ENCODE measurements at regions not wholly inside any gene's neighbourhood (a gene's known extent, or its start where the extent isn't known, plus 50 kb on each side); places are given as distances from the start of the nearest gene placed in this dataset.

DNA sequence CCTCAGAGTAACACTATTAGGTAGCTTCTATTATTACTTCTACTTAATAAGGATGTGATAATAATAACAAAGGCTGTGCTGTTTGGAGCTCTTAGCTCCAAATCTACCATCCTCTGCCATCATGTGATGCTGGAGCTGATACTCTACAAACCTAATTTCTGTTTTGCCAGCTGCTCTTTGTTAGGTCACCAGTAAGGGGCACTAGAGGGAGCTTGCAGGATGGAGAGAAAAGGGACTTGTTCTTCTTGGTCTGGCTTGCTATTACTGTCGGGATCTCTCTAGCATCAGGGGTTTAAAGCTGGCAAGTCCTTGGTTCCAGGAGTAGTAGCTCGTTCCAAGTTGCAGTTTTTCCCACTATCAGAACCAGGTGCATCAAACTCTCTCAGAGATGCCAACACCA, 194.9 kb upstream of the KBTBD8 start:
- no peak for DNase-seq (ENCODE audit: low read depth, low spot score)

DNA sequence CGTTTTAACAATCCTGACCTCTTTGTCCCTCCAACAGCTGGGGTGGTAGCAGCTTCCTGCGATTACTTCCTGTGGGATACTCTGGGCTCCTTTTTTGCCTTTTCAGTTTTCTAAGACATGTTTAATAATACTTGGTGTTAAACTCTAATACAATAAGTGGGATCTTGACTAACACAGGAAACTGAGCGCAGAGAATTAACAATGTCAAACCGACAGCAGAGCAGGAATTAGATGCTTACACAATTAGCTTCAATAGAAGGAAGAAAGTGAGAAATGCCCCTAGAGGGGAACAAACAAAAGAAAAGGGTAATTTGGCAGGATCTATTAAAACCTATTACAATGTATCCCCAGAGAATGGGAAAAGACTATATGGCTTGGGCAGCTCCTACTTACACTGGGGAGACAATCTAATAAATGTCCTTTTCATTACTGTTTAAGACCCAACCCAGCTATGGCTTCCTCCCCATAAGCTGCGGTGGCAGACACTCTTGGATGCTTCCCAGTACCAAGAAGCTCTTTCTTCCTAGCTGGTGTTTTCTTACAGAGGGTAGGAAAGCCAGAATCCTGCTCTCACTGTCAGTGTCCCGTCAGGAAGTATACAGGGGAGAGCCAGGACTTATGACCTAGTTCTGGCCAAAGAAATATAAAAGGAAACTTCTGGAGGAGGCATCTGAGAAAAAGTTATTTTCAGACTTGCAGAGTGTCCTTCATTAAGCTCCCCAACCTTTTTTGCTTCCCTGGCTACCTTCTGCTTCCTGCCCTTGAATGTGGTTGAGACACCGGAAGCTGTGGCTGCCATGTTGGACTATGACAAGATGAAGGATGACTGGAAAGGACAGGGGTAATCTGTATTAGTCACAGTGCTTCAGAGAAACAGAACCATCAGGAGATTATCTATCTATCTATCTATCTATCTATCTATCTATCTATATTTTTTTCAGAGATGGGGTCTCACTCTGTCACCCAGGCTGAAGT, 194.1 kb upstream of the KBTBD8 start:
- DNase-seq (ENCODE audit: low read depth, low spot score) = no peak

DNA sequence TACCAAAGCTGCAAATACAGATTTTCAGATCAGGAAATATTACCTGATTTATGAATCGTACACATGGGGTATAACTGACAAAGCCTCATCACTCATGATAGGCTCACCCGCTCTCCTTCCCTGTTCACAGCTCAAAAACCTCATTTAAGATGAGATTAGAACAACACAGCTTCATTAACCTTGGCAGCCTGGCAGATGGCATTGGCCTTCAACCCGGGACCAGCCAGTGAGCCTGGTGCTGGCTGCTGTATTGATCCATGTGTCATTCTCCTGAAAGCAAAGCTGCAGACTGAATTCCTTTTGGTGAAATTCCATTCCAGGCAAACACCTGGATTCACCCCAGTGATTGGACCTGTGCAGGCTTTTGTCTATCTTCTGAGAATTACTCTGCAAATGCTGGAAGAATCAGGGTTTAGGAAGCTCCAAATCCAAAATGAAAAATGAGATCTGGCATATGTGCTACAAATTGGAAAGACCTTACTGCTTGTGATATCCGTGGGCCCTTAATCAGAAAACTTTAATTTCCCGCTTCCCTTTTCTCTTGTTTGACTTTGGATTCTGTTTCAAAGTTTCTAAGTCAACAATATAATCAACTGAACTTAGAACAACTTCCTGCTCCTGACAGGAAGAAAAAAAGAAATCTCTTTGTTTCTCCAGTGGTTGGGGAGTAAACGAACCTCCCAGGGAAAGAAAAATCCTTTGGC, 189.1 kb upstream of the KBTBD8 start:
- DNase-seq (ENCODE audit: low read depth, low spot score) = no peak

DNA sequence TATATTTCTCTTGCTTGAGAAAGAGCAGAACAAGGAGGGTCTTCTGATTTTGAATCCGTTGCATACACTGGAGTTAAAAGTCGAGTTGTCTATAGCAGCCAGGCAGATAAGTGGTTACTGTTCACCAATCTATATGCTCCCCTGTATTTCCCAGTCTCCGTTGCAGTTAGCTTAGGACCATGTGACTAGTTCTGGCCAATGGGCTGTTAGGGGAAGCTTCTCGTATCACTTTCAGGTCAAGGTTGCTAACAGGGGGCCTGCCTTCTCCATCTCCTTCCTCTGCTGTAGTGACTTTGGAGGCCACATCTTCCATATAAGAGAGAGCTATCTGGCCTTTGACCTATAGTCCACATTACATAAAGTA, 188.5 kb upstream of the KBTBD8 start:
- no peak for DNase-seq (ENCODE audit: low read depth, low spot score)

DNA sequence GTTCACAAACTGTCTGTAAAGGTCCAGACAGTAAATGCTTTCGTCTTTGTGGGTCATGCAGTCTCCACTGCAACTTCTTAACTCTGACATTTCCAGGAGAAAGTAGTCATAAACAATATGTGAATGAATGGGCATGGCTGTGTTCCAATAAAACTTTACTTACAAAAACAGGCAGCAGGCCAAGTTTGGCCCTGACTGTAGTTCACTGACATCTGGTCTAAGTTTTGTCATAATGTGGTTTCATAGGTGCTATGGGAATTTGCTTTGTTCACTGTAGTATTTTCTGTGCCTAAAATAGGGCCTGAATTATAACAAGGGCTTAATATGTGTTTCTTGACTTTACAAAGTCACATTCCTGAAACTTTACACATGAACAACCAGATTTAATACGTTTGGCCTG, 186.0 kb upstream of the KBTBD8 start:
- DNase-seq (ENCODE audit: low read depth, low spot score) = no peak

DNA sequence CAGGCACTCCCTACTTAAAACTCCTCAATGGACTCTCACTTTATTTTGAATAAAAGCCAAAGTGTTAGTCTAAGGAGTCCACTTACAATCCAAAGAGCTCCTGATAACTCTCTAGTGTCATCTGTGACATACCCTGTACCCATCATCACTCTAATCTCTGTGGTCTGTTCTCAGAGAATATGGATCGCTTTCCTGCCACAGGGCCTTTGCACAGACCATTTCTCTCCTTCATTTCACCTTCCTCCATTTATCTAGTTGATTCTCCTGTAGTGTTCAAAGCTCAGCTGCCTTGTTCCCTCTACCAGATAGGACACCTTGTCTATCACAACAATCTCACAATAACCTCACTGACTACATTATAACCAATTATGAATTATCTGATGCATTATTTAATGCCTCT, 185.4 kb upstream of the KBTBD8 start:
- no peak for DNase-seq (ENCODE audit: low read depth, low spot score)

DNA sequence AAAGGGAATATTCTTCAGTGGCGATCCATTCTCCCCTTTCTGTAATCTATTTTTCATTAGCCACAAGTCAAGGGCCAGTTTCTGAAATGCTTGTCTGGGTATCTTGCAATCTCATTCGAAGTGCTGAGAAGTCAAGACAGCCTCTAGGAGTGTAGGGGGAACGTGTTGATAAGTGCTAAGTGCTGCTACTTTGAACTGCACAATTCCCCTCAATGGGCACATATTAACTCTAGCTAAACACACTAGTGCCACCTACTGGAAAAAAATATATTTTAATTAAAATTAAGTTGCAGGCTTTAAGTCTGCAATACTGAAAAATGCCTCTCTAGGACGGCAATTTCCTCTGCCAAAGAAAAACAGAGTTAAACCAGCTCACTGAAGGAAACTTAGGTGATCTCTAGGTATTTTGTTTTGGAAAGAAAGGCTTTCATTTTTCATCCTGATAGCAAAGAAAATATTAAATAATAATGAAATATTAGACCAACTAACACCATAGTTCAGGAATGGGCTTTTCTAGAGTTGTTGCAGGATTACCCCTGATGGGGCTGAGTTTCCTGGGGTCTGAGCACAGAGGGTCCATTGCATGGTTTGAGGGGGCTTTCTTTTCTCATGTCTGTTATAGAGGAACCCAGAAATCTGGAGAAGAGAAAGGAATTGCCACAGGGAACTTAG, 181.9 kb upstream of the KBTBD8 start:
- no peak for DNase-seq (ENCODE audit: low read depth, low spot score)

DNA sequence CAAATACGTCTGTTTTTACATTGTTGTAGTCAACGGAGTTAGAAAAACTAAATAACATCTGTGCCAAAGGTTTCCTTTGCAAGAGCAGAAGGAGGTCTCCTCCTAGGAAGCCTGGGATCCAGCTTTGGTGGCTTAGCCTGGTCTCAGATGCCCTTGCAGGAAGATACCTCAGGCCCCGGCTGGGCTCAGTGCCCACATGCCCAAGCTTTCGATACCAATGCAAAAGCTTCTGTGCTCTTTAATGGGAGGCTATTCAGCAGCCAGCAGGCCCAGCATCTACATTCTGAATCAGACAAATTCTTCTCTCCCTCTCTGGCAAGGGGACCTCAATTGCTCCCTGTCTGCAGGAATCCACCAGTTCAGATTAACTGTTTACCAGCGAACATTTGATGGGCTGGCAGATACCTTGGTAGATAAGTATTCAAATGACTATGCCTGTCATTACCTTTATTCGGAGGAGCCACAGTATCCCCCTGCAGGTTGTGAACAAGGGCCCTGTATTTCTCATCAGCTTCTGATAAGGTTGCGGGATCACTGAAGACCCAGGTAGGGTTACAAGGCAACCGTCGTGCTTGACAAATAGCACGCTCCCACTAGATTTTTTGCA, 180.1 kb upstream of the KBTBD8 start:
- DNase-seq (ENCODE audit: low read depth, low spot score) = no peak

DNA sequence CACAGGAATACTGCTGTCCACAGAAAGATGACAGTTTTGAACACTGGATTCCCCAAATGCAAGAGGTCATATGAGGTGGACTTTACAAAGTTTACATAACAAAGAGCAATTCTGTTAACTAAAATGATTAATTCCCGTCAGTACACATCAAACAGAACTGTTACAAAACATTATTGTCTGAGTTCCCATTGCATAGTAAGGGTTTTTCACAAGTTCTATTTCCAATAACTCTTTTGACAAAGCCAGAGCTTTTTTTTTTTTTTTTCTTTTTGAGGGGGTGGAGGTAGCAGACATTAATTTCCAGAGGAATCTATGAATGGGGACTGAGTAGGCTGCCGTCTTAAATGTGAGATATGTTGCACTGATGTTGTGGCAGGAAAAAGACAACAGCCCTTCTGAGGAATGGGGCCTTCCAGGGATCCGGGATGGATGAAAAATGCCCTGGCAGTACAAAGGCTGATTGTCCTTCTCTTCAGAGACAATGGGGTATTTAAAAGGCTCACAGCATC, 178.1 kb upstream of the KBTBD8 start:
- no peak for DNase-seq (ENCODE audit: low read depth, low spot score)

DNA sequence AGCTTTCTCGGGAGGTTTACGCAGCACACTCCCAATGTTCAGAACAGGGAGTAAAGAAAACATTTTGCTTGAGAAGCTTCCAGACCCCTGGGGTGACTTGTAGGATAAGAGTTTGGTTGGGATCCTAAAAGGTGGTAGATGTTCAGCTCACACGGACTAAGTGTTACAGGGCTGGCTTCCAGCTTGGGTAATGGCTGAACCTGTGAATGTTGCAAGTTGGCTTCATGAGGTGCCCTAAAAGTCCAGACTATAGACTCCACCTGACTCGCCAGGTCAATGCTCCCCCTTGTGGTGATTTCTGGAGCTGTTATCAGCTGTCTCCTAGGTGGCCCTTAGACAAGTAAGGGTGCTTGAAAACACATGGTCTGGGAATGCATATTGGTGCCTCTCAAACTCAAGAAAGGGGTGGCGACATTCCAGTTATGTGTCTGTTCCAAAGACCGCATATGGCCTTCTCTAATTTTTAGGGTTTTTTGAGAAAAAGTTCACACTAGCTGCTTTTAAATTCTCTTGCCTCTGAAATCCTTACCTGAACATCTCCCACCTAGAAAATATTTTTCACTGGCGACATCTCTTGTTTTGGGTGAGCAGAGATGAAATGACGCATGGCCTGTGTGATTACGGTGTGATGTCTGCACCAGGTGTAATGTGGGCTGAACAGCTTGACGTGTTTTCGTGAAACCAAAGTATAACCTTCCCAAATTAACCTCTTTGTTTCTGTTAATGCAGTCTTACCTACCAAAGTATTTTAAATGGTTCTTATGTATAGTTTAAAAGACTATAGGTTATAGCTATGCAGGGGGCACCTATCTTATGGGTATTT, 175.7 kb upstream of the KBTBD8 start:
- peak; percentile 19 for DNase-seq (ENCODE audit: low read depth, low spot score)

DNA sequence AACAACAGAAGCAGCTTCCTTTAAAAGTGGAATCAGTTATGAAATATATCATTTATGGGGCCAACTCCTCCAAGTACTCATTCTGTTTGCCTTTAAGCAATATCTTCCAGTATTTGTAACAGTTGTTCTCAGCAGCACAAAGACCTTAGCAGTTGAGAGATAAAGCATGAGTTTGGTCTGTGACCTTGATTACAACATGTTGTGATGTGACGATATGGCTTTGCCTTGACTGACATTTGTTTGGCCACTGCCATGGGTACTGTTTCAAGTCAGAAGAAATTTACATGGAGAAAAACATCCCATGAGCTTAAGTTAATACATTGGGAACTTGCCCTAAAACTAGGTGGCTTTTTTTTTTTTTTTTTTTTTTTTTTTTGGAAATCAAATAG, 175.1 kb upstream of the KBTBD8 start:
- DNase-seq (ENCODE audit: low read depth, low spot score) = no peak

DNA sequence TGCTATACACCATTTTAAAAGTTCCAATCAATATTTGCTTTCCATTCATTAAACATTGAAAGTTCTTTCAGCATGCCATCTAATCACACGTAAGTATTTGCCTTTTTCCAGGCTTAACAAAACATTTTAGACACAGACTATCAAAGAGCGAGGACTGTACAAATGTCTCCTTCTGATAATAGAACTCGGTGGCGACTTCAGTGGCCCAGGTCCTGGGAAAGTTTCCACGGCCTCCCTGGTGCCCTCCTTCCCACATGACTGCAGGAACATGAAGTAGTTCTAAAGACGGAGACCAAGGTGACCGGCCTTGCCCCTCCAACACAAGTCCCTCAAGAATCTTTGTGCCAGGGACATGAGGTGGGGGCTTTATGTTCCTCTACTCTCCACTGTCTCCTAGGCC, 174.6 kb upstream of the KBTBD8 start:
- no peak for DNase-seq (ENCODE audit: low read depth, low spot score)

DNA sequence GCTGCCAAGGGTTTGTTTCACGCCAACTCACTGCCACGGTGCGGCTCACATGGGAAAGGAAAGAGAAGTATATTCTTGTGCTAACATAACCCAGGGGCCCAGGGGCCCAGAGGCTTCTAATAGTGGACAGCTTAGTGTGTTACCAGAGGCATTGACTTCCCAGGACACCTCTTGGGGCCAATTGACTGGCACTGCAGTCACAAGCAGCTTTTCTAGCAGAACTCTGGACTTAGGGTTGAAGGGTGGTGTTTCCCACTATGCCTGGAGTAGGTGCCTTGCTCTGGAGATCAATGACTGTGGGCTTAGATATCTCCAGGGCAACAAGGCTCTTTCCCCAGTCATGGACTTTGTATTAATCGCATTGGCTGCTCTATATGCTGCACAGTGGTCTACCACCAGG, 172.7 kb upstream of the KBTBD8 start:
- DNase-seq (ENCODE audit: low read depth, low spot score) = no peak

DNA sequence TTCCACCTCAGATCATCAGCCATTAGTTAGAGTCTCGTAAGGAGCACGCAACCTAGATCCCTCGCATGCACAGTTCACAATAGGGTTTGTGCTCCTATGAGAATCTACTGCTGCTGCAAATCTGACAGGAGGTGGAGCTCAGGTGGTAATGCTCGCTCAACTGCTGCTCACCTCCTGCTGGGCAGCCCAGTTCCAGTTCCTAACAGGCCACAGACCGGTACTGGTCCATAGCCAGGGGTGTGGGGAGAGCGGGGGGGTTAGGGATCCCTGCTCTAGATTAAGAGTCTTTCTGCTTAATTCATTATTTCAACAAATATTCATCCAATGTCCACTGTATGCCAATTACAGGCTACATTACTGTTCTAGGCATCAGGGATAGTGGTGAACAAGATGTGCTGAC, 170.4 kb upstream of the KBTBD8 start:
- no peak for DNase-seq (ENCODE audit: low read depth, low spot score)

DNA sequence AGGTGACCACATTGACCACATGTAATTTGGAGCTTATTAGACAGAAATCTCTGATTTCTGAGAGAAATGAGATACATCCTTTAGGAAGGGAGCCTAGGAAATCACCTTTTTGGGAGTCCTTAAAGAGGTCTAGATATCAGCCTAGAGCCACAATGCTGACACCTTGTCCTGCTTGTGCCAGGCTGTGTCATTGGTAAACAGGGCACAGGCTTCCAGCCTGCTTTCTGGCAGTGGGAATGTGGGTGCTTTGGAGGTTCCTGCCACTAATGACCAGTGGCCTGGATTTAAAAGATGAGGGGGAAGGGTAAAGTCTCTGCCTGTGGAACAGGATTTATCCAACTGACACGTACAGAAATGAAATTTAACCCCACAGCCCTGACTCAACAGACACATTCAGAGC, 169.8 kb upstream of the KBTBD8 start:
- DNase-seq (ENCODE audit: low read depth, low spot score) = no peak

DNA sequence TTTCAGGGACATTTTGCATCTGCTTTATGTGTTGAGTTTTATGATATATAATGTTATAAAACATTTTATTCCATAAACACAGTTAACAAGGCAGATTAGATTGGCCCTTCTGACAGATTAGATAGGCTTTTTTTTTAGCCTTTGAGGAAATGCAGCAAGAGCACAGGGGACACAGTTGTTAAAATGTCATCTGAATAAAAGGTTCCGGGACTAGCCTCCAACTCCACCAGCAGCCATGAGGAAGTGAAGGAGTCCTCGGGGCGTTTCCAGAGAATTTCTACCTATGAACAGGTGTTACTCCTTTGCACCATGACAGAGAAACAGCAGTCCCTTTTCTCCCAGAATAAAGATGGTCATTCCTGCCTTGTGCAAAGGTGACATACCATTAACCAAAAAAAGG, 167.8 kb upstream of the KBTBD8 start:
- no peak for DNase-seq (ENCODE audit: low read depth, low spot score)

DNA sequence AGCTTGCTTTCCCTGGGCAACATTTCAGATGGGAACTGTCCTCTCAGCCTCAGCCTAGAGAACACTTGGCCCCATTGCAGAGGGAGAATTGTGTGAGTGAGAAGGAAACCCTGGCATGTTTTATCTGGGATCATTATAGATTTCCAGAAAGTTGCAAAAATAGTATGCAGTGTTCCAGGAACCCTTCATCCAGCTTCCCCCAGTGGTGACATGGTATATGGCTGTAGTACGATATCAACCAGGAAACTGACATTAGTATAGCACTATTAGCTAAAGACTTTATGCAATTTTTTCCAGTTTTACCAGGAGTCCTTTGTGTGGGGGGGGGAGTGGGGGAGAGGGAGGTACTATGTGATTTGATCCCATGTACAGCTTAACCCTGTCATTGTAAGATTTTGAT, 166.2 kb upstream of the KBTBD8 start:
- no peak for DNase-seq (ENCODE audit: low read depth, low spot score)

DNA sequence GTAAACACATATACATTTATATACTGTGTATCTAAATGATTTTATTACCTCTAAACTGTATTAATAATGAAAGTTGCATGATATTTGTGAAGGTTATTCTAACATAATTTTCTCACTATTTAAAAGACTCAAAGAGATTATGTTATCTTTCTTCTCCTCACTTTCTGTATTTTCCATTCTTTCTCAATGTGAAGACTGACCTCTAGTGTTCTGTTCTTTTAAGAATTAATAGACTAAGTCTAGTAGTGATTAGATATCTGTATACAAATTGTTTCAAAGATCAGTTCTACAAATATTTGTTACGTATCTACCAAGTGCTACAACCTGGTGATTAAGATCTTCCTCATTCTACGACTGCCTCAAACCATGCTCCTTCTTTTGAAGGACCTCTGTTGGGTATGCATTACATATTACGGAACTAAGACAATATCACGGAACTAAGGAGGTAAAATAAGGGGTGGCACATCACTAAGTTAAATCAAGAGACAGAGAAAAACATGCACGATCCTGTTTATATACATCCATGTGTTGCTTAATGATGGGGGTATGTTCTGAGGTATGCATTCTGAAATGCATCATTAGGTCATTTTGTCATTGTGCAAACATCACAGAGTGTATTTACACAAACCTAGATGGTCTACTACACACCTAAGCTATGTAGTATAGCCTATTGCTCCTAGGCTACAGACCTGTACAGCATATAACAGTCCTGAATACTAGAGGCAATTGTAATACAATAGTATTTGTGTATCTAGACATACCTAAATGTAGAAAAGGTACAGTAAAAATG, 161.5 kb upstream of the KBTBD8 start:
- DNase-seq (ENCODE audit: low read depth, low spot score) = no peak

DNA sequence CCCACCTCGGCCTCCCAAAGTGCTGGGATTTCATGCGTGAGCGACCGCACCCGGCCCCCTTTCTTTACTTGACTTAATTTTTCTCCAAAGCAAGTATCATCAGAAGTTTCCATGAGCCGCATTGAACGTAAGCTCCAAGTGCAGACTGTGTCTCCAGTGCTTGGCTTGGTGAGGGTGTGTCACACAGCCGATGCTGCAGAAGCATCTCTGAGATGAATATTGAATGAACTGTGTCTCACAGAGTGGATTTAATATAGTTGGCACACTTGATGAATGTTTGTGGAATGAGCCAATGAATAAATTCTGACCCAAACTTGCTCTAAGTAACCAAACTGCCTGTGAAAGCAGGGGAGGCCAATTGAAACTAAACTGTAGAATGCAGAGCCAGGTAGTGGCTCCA, 159.4 kb upstream of the KBTBD8 start:
- DNase-seq (ENCODE audit: low read depth, low spot score) = no peak

DNA sequence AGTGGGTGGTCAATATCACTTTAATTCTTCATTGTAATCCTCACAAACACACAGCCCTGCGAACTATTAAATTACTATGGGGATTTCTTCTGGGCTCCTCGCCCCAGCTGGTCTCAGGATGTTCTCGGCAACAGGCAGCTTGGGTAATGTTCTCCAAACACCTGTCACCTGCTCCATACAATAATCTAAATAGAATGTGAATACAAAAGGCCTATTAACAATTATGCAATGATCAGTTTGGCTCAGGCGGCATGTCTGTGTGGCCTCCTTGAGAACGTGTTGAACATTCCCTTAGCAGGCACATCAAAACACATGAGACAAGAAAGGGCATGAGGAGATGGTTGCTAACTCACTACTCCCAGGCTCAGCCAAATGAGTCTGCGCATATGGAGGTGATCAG, 158.6 kb upstream of the KBTBD8 start:
- DNase-seq (ENCODE audit: low read depth, low spot score) = no peak
